Prostate gland (tissue), 2 donors: ENCODE measurements at regions not wholly inside any gene's neighbourhood (a gene's known extent, or its start where the extent isn't known, plus 50 kb on each side); places are given as distances from the start of the nearest gene placed in this dataset.

Experiments
- POLR2A ChIP-seq: fragments of 450-650 bp; IDR thresholded peaks from one replicate; pipeline ENCODE4 v1.6.1; 2016; ENCODE audit warnings: antibody characterized with exemption, mild to moderate bottlenecking
- POLR2AphosphoS5 ChIP-seq: sonication (generic); formaldehyde crosslinking; IDR thresholded peaks from one replicate; pipeline ENCODE4 v1.6.1; 2017; ENCODE audit warnings: antibody characterized with exemption
- TF ChIP-seq, protein P1 (sequence below), 4 experiments: fragments of 200-600 bp in 2 of 4; fragments of 450-650 bp in 2 of 4; sonication (generic) in 2 of 4; IDR thresholded peaks; 1 replicate in 3 of 4; 2 replicates in 1 of 4; pipeline ENCODE4 v1.5.1; 2016 to 2019; ENCODE audit warnings: antibody characterized with exemption in 4 of 4, mild to moderate bottlenecking in 2 of 4, moderate library complexity in 2 of 4

DNA sequence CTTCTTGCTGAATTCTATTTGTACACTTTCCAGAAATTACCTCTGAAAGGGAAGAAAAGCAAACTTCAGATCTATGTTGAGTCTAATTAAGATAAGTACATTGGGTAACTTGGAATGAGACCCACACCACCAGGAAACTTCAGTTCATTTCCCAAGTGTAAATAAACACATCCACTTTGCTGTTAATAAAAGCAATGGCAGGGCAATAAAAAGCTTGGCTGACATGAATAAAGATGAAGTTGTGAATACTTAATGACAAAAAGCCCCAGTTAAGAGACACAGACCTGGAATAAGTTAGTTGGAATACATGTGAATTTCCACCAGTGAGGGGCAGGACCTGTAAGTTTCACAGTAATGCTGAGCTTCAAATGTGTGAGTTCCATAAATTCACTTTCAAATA is 83.3 kb downstream of the MEX3B start:
- TF ChIP-seq, protein P1, sequence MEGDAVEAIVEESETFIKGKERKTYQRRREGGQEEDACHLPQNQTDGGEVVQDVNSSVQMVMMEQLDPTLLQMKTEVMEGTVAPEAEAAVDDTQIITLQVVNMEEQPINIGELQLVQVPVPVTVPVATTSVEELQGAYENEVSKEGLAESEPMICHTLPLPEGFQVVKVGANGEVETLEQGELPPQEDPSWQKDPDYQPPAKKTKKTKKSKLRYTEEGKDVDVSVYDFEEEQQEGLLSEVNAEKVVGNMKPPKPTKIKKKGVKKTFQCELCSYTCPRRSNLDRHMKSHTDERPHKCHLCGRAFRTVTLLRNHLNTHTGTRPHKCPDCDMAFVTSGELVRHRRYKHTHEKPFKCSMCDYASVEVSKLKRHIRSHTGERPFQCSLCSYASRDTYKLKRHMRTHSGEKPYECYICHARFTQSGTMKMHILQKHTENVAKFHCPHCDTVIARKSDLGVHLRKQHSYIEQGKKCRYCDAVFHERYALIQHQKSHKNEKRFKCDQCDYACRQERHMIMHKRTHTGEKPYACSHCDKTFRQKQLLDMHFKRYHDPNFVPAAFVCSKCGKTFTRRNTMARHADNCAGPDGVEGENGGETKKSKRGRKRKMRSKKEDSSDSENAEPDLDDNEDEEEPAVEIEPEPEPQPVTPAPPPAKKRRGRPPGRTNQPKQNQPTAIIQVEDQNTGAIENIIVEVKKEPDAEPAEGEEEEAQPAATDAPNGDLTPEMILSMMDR (IDR thresholded peaks at IDR 0.05): no peak
- no peak for TF ChIP-seq POLR2A
- TF ChIP-seq POLR2AphosphoS5: no peak
